SK-N-MC (cell line): ENCODE measurements at regions not wholly inside any gene's neighbourhood (a gene's known extent, or its start where the extent isn't known, plus 50 kb on each side); places are given as distances from the start of the nearest gene placed in this dataset.

ENCODE experiments used
- EZH2 ChIP-seq: fragments of 200-600 bp; sonication (generic); IDR thresholded peaks from one replicate; pipeline ENCODE4 v1.6.1; 2017; ENCODE audit warnings: antibody characterized with exemption
- FOXP2 ChIP-seq: optimal IDR thresholded peaks from 2 replicates; pipeline ENCODE3; 2011; ENCODE audit warnings: mild to moderate bottlenecking, moderate library complexity; ENCODE audit not compliant: insufficient read depth; ENCODE audit errors: extremely low read length, control extremely low read depth
- POLR2AphosphoS5 ChIP-seq: IDR thresholded peaks from 2 replicates; pipeline ENCODE4 v1.6.1; 2012; ENCODE audit warnings: mild to moderate bottlenecking, low read depth, low read length, borderline replicate concordance

DNA sequence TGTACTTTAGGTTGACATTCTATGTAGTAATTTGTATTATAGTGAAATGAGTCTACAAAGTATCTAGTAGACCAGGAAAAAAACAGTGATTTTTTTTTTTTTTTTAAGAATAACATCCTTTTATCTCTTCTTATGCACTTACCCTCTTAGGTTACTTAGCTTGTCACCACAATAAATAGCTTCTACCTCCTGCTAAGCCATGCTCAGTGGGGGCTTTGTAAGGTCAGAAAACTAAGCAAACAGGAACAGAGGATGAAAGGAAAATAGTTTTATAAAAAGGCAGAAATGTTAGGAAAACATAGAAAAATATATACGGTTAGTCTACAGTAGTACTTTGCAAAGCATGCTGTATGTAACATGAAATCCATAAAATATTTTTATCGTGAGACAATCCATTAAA lies 385.3 kb upstream of the ATXN7L3B start:
- TF ChIP-seq POLR2AphosphoS5 (no peak), EZH2 (no peak), FOXP2 (no peak)
